Posterior cingulate gyrus (tissue), 11 donors: ENCODE measurements at regions not wholly inside any gene's neighbourhood (a gene's known extent, or its start where the extent isn't known, plus 50 kb on each side); places are given as distances from the start of the nearest gene placed in this dataset.
"Not testable (repeated sequence)": the region's sequence is repeated elsewhere in the genome, so short reads cannot be mapped to it uniquely, and the experiment has no call there.

Experiments used
- DNase-seq, 10 donors: peaks; one replicate each; pipeline versions ENCODE4 v3.0.0 to v3.0.0-alpha.2; 2020 to 2021; ENCODE audit warnings: mixed read lengths in 3 of 10
- intact Hi-C: fragments of 100-400 bp; cut with DNase I; formaldehyde crosslinking; loops from one replicate; pipeline ENCODE4 v1.15.1; 2023

- DNase-seq, intact Hi-C loops: not testable (repeated sequence)
These were observed 1167.2 kb downstream of the TAF11L14 start for GRCh38 chr5:18801413-18801812.

DNA sequence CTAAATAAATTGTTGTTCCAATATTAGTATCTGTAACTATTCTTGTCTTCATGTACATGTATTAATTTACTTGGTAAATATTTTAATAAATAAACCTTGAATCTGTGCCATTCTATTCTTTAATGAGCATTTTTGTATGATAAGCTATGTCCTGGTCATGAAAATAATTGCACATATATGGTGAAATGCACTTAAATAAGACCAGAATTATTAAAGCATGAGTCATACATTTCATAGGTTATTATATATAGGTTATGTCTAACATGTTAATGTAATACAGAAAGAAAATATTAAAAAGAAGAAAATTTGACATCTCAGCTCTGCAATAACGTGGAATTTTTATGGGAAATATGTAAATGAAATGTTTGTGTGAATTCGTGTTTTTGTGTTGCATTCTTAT lies 1168.1 kb downstream of the TAF11L14 start:
- intact Hi-C loops: no loop called here
- DNase-seq: no peak

DNA sequence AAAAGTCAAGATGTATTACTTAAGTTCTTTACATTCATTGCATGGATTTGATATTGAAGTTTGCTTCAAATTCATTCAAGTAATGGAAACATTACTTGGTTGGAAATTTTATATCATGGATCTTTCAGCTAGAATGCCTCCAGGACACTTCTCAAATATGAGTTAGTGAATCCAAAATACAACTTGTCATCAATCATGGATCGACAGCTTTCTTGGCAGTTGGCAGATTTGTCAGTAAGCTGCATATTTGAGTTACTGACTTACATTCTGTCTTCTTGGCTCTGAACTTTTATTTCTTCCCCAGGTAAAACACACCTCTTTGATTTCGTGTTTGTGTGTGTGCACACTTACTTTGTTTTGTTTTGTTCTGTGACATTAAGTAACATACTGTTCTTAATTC lies 1171.1 kb downstream of the TAF11L14 start:
- no peak for DNase-seq
- intact Hi-C loops: no loop called here

GRCh38 chr5:18807256-18808149 lies 1173.2 kb downstream of the TAF11L14 start:
- DNase-seq: no peak
- intact Hi-C loops: no loop called here

GRCh38 chr5:18811661-18812060 lies 1176.3 kb downstream of the CDH18 start:
- intact Hi-C loops: no loop called here
- peak in 1 of 10 donors; percentile 81 for DNase-seq

- no peak for DNase-seq
- intact Hi-C loops: no loop called here
These were observed 1159.6 kb downstream of the CDH18 start for GRCh38 chr5:18828351-18828750.

- DNase-seq: no peak
- intact Hi-C loops: no loop called here
These were observed 1158.5 kb downstream of the CDH18 start for GRCh38 chr5:18829539-18829938.

DNA sequence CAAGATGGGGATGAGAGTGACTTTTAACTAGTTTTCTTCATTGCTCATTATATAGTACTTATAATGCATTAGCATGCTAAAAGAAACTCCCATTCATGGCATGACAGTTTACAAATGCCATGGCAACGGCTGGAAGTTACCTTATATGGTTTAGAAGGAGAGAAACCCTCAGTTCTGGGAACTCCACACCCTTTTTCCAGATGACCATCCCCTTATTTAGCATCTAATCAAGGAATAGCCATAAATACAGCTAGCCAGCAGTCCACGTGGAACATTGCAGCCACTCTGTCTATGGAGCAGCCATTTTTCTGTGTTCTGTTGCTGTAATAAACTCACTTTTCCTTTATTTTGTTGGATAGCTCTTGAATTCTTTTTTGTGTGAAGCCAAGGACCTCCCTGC lies 1137.8 kb downstream of the CDH18 start:
- no peak for DNase-seq

GRCh38 chr5:18872978-18873377 lies 1115.0 kb downstream of the CDH18 start:
- intact Hi-C loops: no loop called here
- DNase-seq: no peak

More for the DNA sequence above, 1137.8 kb downstream of the CDH18 start:
- intact Hi-C loops: no loop called here

GRCh38 chr5:18876565-18876964 lies 1111.4 kb downstream of the CDH18 start:
- no peak for DNase-seq
- intact Hi-C loops: no loop called here

- intact Hi-C loops: no loop called here
- no peak for DNase-seq
These were observed 1106.4 kb downstream of the CDH18 start for GRCh38 chr5:18881615-18882014.

DNA sequence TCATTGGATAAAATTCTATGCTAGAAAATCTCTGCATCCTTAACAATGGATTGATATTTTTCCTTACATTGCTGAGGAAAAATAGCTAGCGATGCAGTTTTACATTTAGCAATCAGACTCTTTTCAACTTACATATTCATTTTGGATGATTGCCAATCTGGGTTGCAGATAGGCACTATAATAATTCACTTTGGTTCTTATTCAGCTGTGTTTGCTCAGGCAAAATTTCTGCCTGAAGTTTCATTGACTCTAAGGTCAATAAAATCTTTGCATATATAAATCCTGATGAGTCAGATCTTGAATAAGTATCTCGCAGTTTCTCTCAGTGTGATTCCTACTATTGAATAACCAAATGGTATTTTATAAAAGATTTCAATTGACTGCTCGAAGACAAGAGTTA lies 1105.8 kb downstream of the CDH18 start:
- DNase-seq: no peak
- intact Hi-C loops: no loop called here

GRCh38 chr5:18888821-18889220 lies 1099.2 kb downstream of the CDH18 start:
- no peak for DNase-seq
- intact Hi-C loops: no loop called here

- intact Hi-C loops: no loop called here
These were observed 1087.4 kb downstream of the CDH18 start for GRCh38 chr5:18900644-18901043.

DNA sequence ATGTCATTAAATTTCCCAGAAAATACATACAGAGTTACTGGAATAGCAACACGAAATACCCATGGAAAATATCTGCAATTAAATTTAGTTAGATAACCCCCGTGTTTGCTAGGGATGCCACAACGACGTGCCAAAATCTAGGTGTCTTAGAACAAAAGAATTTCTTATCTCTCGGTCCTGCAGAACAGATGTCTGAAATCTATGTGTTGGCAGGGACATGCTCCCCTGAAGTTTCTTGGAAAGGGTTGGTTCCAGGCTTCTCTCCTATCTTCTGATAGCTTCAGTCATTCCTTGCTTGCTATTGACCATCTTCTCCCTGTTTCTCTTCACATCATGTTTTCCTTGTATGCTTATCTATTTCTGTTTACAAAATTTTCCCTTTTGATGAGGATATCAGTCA lies 1067.0 kb downstream of the CDH18 start:
- intact Hi-C loops: no loop called here
- no peak for DNase-seq

More at GRCh38 chr5:18900644-18901043, 1087.4 kb downstream of the CDH18 start:
- no peak for DNase-seq

DNA sequence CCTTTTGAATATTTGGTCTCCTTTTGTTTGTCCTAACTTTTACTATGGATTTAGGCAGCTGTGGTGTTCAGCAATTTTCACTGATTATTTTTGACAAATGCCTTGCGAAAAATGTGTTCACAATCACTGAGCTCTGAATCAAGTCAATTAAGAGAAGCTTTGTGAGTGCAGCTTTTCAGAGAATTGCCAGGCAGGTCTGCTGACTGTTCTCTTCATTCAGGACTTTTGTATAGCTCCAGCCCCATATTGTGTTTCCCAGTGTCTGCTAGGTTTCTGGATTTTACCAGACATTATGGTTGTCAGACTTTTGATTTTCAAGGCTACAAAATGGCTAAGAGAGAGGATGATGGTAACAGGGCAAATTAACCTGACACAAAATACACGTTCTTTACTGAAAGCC lies 1055.9 kb downstream of the CDH18 start:
- intact Hi-C loops: no loop called here
- no peak for DNase-seq

DNA sequence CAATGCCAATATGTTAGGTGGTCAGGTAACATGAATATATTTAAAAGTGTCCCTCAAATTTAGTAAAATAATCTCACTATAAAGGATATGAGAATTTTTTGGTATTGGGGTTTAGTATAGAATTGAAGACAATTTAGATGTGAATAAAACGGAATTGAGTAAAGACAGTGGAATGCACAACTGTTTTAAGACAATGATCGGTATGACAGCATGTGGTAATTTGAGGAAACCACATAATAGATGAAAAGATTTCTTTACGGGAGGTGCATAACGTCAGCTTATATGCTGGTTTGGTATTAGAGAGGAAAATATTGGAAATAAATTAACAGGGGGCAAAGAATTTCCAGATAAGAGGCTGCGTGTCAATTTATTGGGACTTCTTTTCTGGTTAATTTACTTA lies 1043.2 kb downstream of the CDH18 start:
- intact Hi-C loops: no loop called here

DNA sequence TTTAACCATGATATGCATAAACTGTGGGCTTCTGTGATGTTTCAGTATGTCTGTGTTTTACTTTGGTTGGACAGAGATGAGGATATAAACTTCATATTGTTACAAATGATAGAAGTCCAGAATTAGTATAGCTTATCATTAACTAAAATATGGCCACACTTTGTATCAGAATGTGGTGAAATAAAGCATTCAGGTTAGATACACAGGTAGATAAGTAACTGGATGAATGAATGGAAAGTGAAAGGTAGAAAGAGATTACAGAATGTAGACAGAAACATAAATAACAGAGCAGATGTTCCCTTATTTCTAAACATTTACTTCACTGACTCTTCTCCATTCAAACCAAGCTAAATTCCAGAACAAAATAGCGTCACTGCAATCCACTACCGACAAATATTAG lies 1033.8 kb downstream of the CDH18 start:
- DNase-seq: no peak
- intact Hi-C loops: no loop called here

More for the DNA sequence above, 1043.2 kb downstream of the CDH18 start:
- DNase-seq: no peak

DNA sequence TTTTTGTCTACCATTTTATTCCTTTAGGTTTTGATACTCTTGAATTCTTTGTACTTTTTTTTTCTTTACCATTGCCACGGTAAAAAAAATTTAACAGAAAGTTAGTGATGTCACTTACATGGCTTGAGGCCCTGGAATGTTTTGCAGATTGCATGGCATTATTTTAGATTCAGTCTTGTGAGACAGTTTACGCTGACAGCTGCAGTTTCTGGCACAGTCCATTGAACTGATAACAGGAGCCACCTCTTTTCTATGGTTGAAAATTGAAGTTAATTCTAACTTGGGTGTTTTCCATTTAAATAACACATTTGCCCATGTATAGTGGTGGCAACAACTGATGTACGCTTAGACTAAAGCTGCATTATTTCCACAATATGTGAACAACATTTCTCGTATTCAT lies 1028.5 kb downstream of the CDH18 start:
- intact Hi-C loops: no loop called here
- DNase-seq: no peak

- intact Hi-C loops: no loop called here
- DNase-seq: no peak
These were observed 1026.8 kb downstream of the CDH18 start for GRCh38 chr5:18961234-18961633.

DNA sequence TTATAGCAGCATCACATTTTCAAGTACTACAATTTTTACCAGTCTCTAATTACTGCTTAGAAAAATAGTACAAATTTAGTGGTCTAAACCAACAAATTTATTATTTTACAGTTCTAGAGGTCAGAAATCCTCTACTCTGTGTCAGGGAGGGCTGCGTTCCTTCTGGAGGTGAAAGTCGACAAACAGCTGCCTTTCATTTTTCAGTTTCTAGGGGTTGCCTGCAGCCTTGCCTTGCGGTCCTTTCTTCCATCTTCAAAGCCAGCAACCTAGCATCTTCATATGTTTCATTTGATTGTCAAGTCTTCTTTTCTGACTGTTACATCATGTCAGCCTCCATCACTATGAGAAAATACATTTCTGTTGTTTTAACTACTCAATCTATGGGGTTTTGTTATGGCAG lies 1022.1 kb downstream of the CDH18 start:
- intact Hi-C loops: no loop called here

GRCh38 chr5:18967637-18968036 lies 1020.4 kb downstream of the CDH18 start:
- intact Hi-C loops: no loop called here
- DNase-seq: no peak

More for the DNA sequence above, 1022.1 kb downstream of the CDH18 start:
- DNase-seq: no peak
